Stimulated activated CD4-positive, alpha-beta T cell treated with anti-CD3 and anti-CD28 coated beads, Interleukin-4, amount 100 ng/mL, for 48 hours (primary cell): ENCODE measurements at regions not wholly inside any gene's neighbourhood (a gene's known extent, or its start where the extent isn't known, plus 50 kb on each side); places are given as distances from the start of the nearest gene placed in this dataset.

Experiments
- DNase-seq, 2 donors: peaks; one replicate each; pipeline ENCODE4 v3.0.0-alpha.2; 2020; ENCODE audit warnings: low read depth in 2 of 2

- DNase-seq = no peak
These were observed 56.8 kb upstream of the GRIA4 start for GRCh38 chr11:105553025-105553424.

DNA sequence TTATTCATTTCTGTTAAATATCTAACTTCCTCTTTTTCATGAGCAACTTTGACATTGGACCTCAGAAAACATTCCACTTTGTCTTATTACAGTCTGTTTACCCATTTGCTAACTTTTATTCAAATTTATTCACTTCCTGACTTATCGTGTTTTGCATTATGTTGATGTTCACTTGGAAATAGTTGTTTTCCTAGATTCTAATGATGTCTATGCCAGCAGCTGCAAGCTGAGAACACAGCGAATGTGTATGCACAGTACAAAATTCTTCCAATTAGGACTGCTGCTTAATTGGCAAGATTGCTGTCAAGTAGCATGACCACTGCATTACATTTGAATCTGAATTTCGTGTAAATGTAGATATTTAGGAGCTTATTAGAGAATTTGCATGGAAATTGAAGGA lies 61.5 kb upstream of the GRIA4 start:
- no peak for DNase-seq

DNA sequence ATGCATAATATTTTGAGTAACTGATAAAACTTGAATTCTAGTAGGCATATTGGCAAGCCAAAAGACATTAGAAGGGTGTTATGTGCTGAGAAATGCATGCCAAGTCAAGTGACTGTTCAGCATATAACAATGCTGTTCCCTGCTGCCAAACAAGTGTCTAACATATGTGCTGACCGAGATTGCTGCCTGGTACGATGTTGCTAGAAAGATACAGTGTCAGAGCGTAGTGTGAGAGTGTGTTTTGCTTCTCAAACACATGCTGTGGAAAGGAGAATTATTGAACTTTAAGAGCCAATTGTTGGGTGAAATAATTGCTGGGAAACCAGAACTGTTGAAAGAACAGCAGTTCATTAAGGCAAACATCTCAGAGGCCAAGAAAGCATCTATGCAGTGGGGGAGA lies 71.3 kb upstream of the GRIA4 start:
- no peak for DNase-seq

DNA sequence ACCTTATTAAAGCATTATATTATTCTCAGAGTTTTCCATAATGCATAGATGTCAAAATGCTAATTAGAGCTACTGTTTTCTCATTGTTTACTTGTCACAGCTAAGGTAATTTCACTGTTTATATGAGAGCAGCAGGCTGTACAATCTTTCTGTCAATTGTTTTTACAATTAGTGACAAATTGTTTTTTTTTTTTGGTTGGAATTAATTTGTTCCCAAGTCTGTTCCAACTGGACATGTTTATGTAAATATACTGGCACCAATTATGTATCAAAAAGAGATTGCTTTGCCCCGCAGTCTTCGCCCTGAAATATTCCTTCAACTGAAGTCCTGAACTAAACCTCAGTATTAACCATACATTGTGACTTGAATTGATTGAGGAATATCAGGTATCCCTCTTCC lies 72.3 kb upstream of the GRIA4 start:
- DNase-seq = no peak

DNA sequence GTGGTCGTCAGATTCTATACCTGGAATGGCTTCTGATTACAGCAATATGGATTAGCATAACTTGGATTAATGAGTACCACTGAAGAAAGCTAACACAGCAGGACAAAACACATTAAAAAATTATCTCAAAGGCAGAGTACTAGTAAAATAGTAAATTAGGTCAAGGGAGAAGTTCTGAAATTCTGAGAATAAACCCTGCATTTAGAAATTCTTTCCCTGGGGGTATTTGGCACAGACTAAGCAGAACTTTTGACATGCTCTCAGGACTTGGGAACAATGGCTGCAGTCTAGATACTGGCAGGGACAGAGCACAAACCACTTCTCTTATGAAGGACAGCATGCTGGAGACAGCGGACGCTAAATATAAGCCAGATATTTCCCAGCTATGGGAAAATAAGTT lies 85.6 kb upstream of the GRIA4 start:
- DNase-seq = no peak

GRCh38 chr11:105520706-105521345 lies 89.0 kb upstream of the GRIA4 start:
- DNase-seq = no peak

DNA sequence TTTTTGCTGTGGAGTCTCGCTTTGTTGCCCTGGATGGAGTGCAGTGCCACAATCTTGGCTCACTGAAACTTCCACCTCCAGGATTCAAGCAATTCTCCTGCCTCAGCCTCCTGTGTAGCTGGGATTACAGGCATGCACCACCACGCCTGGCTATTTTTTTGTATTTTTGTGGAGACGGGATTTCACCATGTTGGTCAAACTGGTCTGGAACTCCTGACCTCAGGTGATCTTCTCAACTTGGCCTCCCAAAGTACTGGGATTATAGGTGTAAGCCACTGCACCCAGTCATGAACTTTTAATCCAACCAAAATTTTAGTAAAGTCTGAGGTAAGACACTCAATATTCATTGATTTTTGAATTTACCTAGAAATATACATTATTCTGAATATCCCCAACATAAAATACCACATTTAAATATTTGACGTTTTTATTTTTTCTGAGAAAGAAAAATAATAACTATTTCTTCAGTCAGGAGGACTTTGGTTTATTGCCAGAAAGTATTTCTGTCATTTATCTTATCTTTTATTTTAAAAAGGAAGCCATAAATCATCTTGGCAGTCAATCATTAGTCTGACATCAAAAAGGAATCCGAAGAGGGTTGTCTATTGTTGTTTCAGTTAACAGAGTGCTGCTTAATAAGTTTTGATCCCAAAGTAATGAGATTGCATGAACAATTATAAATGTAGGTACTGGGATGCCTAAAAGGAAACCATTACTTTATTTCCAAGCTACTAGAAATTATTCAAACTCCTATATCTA lies 102.2 kb upstream of the GRIA4 start:
- no peak for DNase-seq

GRCh38 chr11:105492010-105492409 lies 117.9 kb upstream of the GRIA4 start:
- DNase-seq = no peak

- DNase-seq = no peak
These were observed 118.5 kb upstream of the GRIA4 start for GRCh38 chr11:105491394-105491793.

DNA sequence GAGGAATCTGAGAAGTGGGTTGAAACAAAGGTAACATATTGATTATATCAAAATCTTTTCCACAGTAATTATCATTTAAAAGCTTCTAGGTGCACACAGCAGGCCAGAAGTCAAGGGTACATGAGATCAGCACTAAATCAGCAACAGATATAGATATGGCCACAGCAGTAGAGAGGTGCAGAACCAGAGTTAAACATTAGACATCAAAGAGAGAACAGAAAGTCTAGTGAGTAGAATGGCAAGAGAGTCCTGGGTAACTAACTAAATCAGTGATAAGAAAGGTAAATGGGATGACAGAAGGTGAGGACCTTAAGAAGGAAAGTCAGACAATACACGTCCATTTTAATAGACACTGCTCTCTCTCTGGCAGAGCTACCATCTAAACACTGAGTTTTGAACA lies 119.5 kb upstream of the GRIA4 start:
- DNase-seq = no peak

DNA sequence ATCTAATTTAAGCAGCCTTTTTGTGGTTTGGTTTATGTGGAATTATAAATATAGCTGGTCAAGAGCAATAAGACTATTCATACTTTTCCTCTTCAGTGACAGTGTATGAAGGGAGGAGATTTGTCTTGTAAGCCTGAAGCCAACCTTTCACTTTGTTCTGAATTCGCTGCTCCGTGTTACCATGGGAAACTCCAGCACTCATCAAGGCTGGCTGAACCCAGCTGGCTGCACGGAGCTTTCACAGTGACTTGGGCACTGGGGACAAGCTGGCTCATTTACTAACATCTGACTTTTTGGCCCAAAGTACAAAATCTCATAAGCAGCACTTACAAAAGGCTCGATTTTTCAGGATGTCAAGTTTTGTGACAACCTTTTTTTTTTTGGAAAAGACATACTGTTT lies 120.4 kb upstream of the GRIA4 start:
- no peak for DNase-seq

DNA sequence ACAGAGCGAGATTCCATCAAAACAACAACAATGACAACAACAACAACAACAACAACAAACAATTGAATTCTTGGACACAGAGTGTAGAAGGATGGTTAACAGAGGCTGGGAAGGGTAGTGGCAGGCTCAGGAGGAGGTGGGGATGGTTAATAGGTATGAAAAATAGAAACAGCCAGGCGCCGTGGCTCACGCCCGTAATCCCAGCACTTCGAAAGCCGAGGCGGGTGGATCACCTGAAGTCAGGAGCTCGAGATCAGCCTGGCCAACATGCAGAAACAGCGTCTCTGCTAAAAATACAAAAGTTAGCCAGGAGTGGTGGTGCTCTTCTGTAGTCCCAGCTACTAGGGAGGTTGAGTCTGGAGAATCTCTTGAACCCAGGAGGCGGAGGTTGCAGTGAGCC lies 122.9 kb upstream of the GRIA4 start:
- no peak for DNase-seq

DNA sequence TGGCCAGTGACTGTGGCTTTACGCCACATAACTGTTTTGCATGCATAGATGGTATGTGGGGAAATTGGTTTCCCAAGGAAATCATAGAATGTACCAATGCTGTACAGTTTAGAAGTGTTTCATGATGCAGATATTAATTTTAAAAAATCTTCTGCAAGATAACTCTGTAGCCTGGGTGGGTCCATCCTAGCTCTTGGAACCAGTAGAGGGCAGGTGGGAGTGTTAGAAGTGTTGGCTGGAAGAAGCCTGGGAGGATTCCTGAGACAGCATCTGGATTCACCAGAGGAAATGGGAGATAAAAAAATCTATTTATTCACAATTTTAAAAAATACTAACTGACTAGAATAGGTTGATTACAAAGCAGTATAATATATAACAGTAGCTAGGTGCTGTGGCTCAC lies 139.9 kb upstream of the GRIA4 start:
- no peak for DNase-seq

GRCh38 chr11:105468154-105468553 lies 141.7 kb upstream of the GRIA4 start:
- DNase-seq = no peak

DNA sequence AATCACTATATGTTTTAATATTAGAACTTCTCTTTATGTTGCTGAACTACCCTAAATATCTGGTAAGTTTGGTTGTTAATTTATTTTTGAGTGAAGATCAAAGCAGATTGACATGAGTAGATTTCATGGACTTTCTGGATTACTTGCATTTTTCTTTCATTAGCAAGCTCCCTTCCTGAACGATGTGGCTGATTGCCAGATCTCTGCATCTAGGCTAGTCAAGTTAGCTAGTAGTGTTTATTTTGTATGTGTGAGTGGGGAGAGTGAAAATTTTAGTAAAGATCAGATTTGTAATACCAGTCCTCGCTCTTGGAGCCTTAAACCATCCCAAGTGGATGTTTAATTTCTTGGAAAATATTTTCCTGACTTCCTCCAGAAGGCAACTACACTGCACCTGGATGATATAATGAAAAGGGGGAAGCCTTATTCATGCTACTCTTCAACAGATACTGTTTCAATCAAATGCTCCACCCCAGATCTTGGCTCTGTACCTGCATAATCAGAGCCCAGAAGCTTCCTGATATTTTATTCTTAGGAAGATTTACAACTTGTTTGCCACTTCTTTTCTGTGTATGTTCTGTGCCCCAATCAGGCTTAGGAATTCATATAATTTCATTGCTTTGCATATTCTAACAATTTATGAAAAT lies 143.2 kb upstream of the GRIA4 start:
- DNase-seq = no peak

DNA sequence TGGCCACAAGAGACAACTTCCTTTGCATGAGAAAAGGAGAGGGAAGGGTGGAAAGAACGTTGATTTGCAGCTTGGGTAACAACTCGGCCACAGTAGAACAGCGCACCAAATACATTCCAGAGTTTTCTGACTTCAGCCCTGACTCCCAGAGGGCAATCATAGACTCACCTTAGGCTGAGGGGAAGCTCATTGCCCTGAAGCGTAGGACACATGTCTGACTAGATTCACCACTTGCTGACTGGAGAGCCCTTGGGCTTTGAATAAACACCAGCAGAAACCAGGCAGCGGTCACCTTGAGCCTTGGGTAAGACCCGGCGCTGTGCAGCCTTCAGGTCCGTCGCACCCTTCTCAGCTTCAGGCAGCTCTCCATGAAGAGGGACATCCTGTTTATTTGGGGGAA lies 151.8 kb upstream of the GRIA4 start:
- DNase-seq = no peak

DNA sequence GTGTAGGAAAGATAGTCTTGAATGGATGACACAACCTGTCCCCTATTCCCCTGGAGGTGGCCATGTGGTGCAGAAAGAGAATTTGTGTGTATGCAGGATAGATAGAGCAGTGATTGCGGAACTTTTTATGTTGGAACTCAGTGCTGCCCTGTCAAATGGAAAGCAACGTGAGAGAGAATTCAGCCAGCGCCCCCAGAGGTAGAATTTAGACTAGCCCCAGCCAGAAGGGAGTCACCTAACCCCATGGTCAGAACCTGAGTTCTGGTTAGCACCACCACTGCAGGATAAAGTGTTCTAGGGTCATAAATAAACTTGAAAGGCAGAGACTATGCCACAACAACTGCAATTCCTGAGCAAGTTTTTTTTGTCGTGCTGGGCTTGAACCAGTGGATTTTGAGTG lies 152.9 kb upstream of the GRIA4 start:
- DNase-seq = no peak

DNA sequence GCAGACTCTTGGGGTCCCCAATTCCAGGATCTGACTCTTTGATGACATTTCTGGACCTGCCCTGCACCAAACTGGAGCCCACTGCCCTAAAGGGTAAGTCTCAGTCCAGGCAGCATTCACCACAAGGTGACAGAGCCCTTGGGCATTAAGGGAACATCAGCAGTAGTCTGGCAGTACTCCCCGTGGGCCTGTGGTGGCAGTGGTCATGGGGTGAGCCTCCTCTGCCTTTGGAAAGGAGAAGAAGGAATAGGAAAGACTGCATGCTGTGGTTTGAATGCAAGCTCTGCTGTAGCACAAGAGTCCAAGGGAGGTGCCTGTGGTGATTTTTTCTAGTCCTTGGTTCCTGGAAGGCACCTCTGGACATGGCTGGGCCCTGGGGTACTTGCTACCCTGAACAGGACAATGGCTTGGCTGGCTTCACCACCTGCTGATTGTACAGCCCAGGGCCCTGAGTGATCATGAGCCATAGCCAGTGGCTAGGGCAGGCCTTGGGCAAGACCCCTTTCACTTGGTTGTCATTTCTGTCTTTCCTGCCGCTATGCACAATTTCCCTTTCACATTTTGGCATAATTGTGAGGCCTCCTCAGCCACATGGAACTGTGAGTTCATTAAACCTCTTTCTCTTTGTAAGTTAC lies 160.7 kb upstream of the GRIA4 start:
- no peak for DNase-seq

- DNase-seq = no peak
These were observed 161.2 kb upstream of the GRIA4 start for GRCh38 chr11:105448703-105449079.

- DNase-seq = peak; percentile 6 to 20
These were observed 161.8 kb upstream of the GRIA4 start for GRCh38 chr11:105447936-105448702.

- no peak for DNase-seq
These were observed 166.2 kb upstream of the GRIA4 start for GRCh38 chr11:105443623-105444022.
